ENCODE measurements at regions not wholly inside any gene's neighbourhood (a gene's known extent, or its start where the extent isn't known, plus 50 kb on each side); places are given as distances from the start of the nearest gene placed in this dataset.

DNA sequence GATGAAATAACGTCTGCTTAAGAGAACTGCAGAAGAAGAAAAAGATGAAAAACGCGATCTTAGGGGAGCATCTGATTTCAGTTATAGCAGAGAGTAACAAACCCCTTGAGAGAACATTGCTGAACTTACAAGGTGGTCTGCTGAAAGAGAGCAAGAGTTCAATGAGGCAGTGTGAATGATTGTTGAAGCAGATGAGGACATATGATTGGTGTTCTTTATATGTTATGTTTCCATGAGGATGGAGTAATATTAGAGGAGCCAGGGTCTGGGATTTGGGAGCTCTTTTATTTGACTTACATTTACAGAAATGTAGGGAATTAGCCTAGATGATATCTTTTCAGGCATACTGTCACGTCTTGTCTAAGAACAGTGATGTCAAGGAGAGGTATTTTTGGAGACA is 1302.0 kb downstream of the KCNT2 start:
- Histone ChIP-seq H3K36me3 (ENCODE audit: control insufficient read depth in 2 of 2, insufficient read depth in 2 of 2, low read length in 1 of 2) (no peaks in the 10 kb centered on the region), H4K20me1 (ENCODE audit: control insufficient read depth, insufficient read depth) (no peaks in the 10 kb centered on the region), H3K9me3 (replicated peaks; ENCODE audit: control insufficient read depth, insufficient read depth, low read length) (no peaks in the 10 kb centered on the region), H3K79me2 (ENCODE audit: control insufficient read depth, insufficient read depth, low read length) (no peaks in the 10 kb centered on the region), H3K9ac (ENCODE audit: control insufficient read depth, insufficient read depth, low read length) (no peak overlapping the region), H2AFZ (ENCODE audit: control insufficient read depth, low read depth, low read length) (no peak overlapping the region), H3K27me3 (replicated peaks in 1 of 2; ENCODE audit: control insufficient read depth in 2 of 2, insufficient read depth in 2 of 2, low read length in 1 of 2) (no peaks in the 10 kb centered on the region), H3K27ac (ENCODE audit: control insufficient read depth, insufficient read depth) (no peak overlapping the region), H3K4me2 (ENCODE audit: control insufficient read depth, insufficient read depth) (no peak overlapping the region), H3K4me1 (ENCODE audit: control insufficient read depth, insufficient read depth, low read length) (no peaks in the 10 kb centered on the region), H3K4me3 (no peak overlapping the region)
- 5% methylated on average over 4 of the region's 4 CpGs for WGBS (ENCODE audit: insufficient coverage, insufficient replicate concordance, low lambda C conversion rate, missing lambda C conversion rate)
- intact Hi-C loops (cut with micrococcal nuclease; ENCODE audit: unreplicated experiment) = no loop called here
- in situ Hi-C loops (cut with MboI) = no loop called here
- ChIA-PET CTCF (no interaction called here), POLR2A (no interaction called here), SMC1A (ENCODE audit: uncharacterized antibody, unreplicated experiment) (no interaction called here), RAD21 (ENCODE audit: unreplicated experiment) (no interaction called here)
- ATAC-seq = no peak
- FAIRE-seq = no peak
- no TSS peak for BruUV-seq (replicated peaks)
- no peak for TF ChIP-seq STAT1 (conservative IDR thresholded peaks at IDR 0.05)
- no peak for TF ChIP-seq NR2C2 (IDR thresholded peaks at IDR 0.05; ENCODE audit: borderline replicate concordance, control insufficient read depth, insufficient read length, low read depth)
- no peak for TF ChIP-seq CBFB (IDR thresholded peaks at IDR 0.05; ENCODE audit: low read depth)
- no peak for TF ChIP-seq NFXL1 (IDR thresholded peaks at IDR 0.05; ENCODE audit: borderline replicate concordance)
- DNase-seq (ENCODE audit: low read depth, low spot score) = no peak

DNA sequence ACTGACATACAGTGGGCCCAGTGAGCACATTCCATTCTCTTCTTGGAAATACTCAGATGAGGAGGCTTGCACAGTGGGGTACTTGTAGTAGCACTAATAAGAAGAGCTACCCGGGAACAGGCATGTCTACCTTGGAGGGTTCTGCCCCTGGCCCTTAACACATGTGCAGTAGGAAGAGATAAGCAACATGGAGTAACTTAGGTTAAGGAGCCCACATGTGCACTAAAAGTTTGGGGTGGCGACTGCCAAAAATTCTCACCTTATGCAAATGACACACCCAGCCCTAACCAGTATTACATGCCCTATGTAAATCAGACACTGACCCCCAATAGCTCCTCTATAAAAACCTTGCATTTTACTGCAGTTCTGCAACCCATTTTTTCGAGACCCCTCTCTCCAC is 1313.3 kb downstream of the KCNT2 start:
- intact Hi-C loops (cut with micrococcal nuclease; ENCODE audit: unreplicated experiment) = no loop called here
- Histone ChIP-seq H4K20me1 (ENCODE audit: control insufficient read depth, insufficient read depth) (no peaks in the 10 kb centered on the region), H3K27ac (ENCODE audit: control insufficient read depth, insufficient read depth) (no peak overlapping the region), H3K79me2 (ENCODE audit: control insufficient read depth, insufficient read depth, low read length) (no peaks in the 10 kb centered on the region), H3K4me1 (ENCODE audit: control insufficient read depth, insufficient read depth, low read length) (no peaks in the 10 kb centered on the region), H3K9ac (ENCODE audit: control insufficient read depth, insufficient read depth, low read length) (no peak overlapping the region), H3K4me2 (ENCODE audit: control insufficient read depth, insufficient read depth) (no peak overlapping the region), H2AFZ (ENCODE audit: control insufficient read depth, low read depth, low read length) (no peak overlapping the region), H3K9me3 (replicated peaks; ENCODE audit: control insufficient read depth, insufficient read depth, low read length) (no peaks in the 10 kb centered on the region), H3K36me3 (ENCODE audit: control insufficient read depth in 2 of 2, insufficient read depth in 2 of 2, low read length in 1 of 2) (no peaks in the 10 kb centered on the region), H3K27me3 (replicated peaks in 1 of 2; ENCODE audit: control insufficient read depth in 2 of 2, insufficient read depth in 2 of 2, low read length in 1 of 2) (no peaks in the 10 kb centered on the region), H3K4me3 (no peak overlapping the region)
- ChIA-PET POLR2A (no interaction called here), CTCF (interaction anchor here (0.6 kb wide), 1 partner anchor 1833 kb away, joined by 4 read pairs; no protein-coding TSS in a partner anchor), SMC1A (ENCODE audit: uncharacterized antibody, unreplicated experiment) (no interaction called here), RAD21 (ENCODE audit: unreplicated experiment) (no interaction called here)
- 38% methylated on average over 3 of the region's 3 CpGs for WGBS (ENCODE audit: insufficient coverage, insufficient replicate concordance, low lambda C conversion rate, missing lambda C conversion rate)
- in situ Hi-C loops (cut with MboI) = no loop called here
- no peak for DNase-seq (ENCODE audit: low read depth, low spot score)
- no TSS peak for BruUV-seq (replicated peaks)
- no peak for FAIRE-seq
- ATAC-seq = no peak
- TF ChIP-seq HDAC2 (IDR thresholded peaks at IDR 0.05) = no peak
- no peak for TF ChIP-seq MEF2B (IDR thresholded peaks at IDR 0.05; ENCODE audit: partially characterized antibody, poor library complexity, severe bottlenecking)
- TF ChIP-seq NR2C2 (IDR thresholded peaks at IDR 0.05; ENCODE audit: borderline replicate concordance, control insufficient read depth, insufficient read length, low read depth) = no peak
- no peak for TF ChIP-seq ASH2L (IDR thresholded peaks at IDR 0.05; ENCODE audit: borderline replicate concordance, low read depth)
- TF ChIP-seq, protein P1, sequence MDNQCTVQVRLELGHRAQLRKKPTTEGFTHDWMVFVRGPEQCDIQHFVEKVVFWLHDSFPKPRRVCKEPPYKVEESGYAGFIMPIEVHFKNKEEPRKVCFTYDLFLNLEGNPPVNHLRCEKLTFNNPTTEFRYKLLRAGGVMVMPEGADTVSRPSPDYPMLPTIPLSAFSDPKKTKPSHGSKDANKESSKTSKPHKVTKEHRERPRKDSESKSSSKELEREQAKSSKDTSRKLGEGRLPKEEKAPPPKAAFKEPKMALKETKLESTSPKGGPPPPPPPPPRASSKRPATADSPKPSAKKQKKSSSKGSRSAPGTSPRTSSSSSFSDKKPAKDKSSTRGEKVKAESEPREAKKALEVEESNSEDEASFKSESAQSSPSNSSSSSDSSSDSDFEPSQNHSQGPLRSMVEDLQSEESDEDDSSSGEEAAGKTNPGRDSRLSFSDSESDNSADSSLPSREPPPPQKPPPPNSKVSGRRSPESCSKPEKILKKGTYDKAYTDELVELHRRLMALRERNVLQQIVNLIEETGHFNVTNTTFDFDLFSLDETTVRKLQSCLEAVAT (IDR thresholded peaks at IDR 0.05) = no peak
- TF ChIP-seq NFIC (IDR thresholded peaks at IDR 0.05; ENCODE audit: low read depth, low read length) = no peak
- TF ChIP-seq, protein P2, sequence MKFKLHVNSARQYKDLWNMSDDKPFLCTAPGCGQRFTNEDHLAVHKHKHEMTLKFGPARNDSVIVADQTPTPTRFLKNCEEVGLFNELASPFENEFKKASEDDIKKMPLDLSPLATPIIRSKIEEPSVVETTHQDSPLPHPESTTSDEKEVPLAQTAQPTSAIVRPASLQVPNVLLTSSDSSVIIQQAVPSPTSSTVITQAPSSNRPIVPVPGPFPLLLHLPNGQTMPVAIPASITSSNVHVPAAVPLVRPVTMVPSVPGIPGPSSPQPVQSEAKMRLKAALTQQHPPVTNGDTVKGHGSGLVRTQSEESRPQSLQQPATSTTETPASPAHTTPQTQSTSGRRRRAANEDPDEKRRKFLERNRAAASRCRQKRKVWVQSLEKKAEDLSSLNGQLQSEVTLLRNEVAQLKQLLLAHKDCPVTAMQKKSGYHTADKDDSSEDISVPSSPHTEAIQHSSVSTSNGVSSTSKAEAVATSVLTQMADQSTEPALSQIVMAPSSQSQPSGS (IDR thresholded peaks at IDR 0.05; ENCODE audit: low read length) = no peak
- TF ChIP-seq CBFB (IDR thresholded peaks at IDR 0.05; ENCODE audit: low read depth) = no peak
- TF ChIP-seq, protein P3, sequence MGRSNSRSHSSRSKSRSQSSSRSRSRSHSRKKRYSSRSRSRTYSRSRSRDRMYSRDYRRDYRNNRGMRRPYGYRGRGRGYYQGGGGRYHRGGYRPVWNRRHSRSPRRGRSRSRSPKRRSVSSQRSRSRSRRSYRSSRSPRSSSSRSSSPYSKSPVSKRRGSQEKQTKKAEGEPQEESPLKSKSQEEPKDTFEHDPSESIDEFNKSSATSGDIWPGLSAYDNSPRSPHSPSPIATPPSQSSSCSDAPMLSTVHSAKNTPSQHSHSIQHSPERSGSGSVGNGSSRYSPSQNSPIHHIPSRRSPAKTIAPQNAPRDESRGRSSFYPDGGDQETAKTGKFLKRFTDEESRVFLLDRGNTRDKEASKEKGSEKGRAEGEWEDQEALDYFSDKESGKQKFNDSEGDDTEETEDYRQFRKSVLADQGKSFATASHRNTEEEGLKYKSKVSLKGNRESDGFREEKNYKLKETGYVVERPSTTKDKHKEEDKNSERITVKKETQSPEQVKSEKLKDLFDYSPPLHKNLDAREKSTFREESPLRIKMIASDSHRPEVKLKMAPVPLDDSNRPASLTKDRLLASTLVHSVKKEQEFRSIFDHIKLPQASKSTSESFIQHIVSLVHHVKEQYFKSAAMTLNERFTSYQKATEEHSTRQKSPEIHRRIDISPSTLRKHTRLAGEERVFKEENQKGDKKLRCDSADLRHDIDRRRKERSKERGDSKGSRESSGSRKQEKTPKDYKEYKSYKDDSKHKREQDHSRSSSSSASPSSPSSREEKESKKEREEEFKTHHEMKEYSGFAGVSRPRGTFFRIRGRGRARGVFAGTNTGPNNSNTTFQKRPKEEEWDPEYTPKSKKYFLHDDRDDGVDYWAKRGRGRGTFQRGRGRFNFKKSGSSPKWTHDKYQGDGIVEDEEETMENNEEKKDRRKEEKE (IDR thresholded peaks at IDR 0.05) = no peak
